ENCODE measurements at regions not wholly inside any gene's neighbourhood (a gene's known extent, or its start where the extent isn't known, plus 50 kb on each side); places are given as distances from the start of the nearest gene placed in this dataset.

DNA sequence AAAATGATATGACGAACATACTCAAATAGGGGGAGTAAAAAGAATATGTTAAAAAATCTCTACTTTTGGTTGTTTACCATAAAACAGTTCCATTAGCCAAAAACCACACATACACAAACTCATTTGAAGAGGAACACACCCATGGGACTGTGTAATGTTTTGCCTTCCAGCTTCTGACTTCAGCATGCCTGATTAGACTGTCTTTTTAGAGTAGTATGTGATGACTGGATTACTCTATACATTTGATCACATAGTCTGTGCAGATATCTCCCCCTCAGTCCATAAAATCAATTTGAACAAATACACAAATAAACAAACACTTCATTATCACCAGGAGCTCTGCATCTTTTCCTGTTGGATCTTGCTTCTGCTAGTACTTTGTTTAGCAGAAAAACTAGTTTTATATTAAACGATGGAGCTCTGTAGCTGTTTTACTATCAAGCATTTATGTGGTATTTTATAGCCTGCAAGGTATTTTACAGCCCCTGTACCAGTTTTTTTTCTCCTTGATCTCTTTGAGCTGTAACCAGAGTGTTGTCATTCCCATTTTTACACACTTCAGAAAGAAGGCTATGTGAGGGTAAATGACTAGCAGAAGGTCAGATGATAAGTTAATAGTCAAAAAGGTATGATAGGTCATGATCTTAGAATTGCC is 866.5 kb upstream of the MAP3K7 start:
- TF ChIP-seq CTCF (optimal IDR thresholded peaks at IDR 0.05 in 1 of 3, IDR thresholded peaks at IDR 0.05 in 1 of 3, conservative IDR thresholded peaks at IDR 0.05 in 1 of 3; ENCODE audit: extremely low read depth in 1 of 3, insufficient read depth in 2 of 3, low read length in 3 of 3) (no peak), EZH2 (IDR thresholded peaks at IDR 0.05; ENCODE audit: low read length) (no peak)
- no peak overlapping the region for H2AFZ ChIP-seq (ENCODE audit: control insufficient read depth, low read length)

DNA sequence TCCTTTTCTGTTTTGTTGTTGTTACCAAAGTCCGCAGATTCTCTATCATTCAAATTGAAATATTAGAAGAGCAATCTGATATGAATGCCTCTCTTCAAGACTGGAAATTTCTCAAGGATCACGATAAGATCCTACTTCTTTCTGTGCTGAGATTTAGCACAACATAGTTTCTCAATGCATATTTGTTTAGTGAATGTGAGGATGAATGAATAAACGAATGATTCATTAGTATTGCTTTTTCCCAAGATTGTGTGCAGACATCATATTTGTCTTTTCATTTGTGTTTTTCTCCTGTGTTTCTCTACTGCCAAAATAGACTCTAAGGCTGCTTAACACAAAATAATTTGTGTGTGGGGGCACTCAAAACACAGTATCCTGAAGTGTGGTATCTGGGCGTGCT is 862.7 kb upstream of the MAP3K7 start:
- H3K9me3 ChIP-seq (ENCODE audit: control insufficient read depth, low read depth, low read length) = no peaks in the 10 kb centered on the region
- no peak overlapping the region for H3K9ac ChIP-seq (ENCODE audit: control insufficient read depth, extremely low read depth, insufficient read depth, low read length)
- no peaks in the 10 kb centered on the region for H4K20me1 ChIP-seq (ENCODE audit: control insufficient read depth, extremely low read depth, insufficient read depth, low read length)
- no peaks in the 10 kb centered on the region for H3K27me3 ChIP-seq (ENCODE audit: control insufficient read depth, extremely low read depth, insufficient read depth, low read length)
- dilution Hi-C loops (cut with MboI; ENCODE audit: extremely low pct_ligation_motif_present, low sequenced_read_pairs) = no loop called here
- H3K4me3 ChIP-seq (ENCODE audit: control insufficient read depth in 2 of 3, extremely low read depth in 1 of 3, insufficient read depth in 2 of 3, low read depth in 1 of 3, low read length in 3 of 3) = no peak overlapping the region
- no peaks in the 10 kb centered on the region for H3K9me1 ChIP-seq (ENCODE audit: control insufficient read depth, extremely low read depth, insufficient read depth, low read length)
- H3K36me3 ChIP-seq (ENCODE audit: control insufficient read depth in 2 of 2, extremely low read depth in 1 of 2, insufficient read depth in 2 of 2, low read length in 2 of 2) = no peaks in the 10 kb centered on the region
- DNase-seq (ENCODE audit: low read depth, low spot score) (no peak), FAIRE-seq (no peak)
- H3K4me1 ChIP-seq (ENCODE audit: control insufficient read depth, extremely low read depth, insufficient read depth, low read length) = no peaks in the 10 kb centered on the region
- H3K79me2 ChIP-seq (ENCODE audit: control insufficient read depth, insufficient read depth, low read length) = no peaks in the 10 kb centered on the region
- H3K27ac ChIP-seq (ENCODE audit: control insufficient read depth, insufficient read depth, low read length) = no peak overlapping the region
- no peak overlapping the region for H3K4me2 ChIP-seq (ENCODE audit: control insufficient read depth, extremely low read depth, insufficient read depth, low read depth, low read length)
- no peak for TF ChIP-seq CTCF (optimal IDR thresholded peaks at IDR 0.05 in 1 of 3, IDR thresholded peaks at IDR 0.05 in 1 of 3, conservative IDR thresholded peaks at IDR 0.05 in 1 of 3; ENCODE audit: extremely low read depth in 1 of 3, insufficient read depth in 2 of 3, low read length in 3 of 3)
- no peak for TF ChIP-seq EZH2 (IDR thresholded peaks at IDR 0.05; ENCODE audit: low read length)
- no peak overlapping the region for H2AFZ ChIP-seq (ENCODE audit: control insufficient read depth, low read length)

More for the DNA sequence above, 866.5 kb upstream of the MAP3K7 start:
- Histone ChIP-seq H3K4me3 (ENCODE audit: control insufficient read depth in 2 of 3, extremely low read depth in 1 of 3, insufficient read depth in 2 of 3, low read depth in 1 of 3, low read length in 3 of 3) (no peak overlapping the region), H3K4me1 (ENCODE audit: control insufficient read depth, extremely low read depth, insufficient read depth, low read length) (no peaks in the 10 kb centered on the region), H3K27ac (ENCODE audit: control insufficient read depth, insufficient read depth, low read length) (no peak overlapping the region), H3K36me3 (ENCODE audit: control insufficient read depth in 2 of 2, extremely low read depth in 1 of 2, insufficient read depth in 2 of 2, low read length in 2 of 2) (no peaks in the 10 kb centered on the region), H3K9me1 (ENCODE audit: control insufficient read depth, extremely low read depth, insufficient read depth, low read length) (no peaks in the 10 kb centered on the region), H3K4me2 (ENCODE audit: control insufficient read depth, extremely low read depth, insufficient read depth, low read depth, low read length) (no peak overlapping the region), H4K20me1 (ENCODE audit: control insufficient read depth, extremely low read depth, insufficient read depth, low read length) (no peaks in the 10 kb centered on the region), H3K9ac (ENCODE audit: control insufficient read depth, extremely low read depth, insufficient read depth, low read length) (no peak overlapping the region), H3K27me3 (ENCODE audit: control insufficient read depth, extremely low read depth, insufficient read depth, low read length) (no peaks in the 10 kb centered on the region), H3K9me3 (ENCODE audit: control insufficient read depth, low read depth, low read length) (no peaks in the 10 kb centered on the region), H3K79me2 (ENCODE audit: control insufficient read depth, insufficient read depth, low read length) (no peaks in the 10 kb centered on the region)
- dilution Hi-C loops (cut with MboI; ENCODE audit: extremely low pct_ligation_motif_present, low sequenced_read_pairs) = no loop called here
- no peak for FAIRE-seq
- no peak for DNase-seq (ENCODE audit: low read depth, low spot score)

All from keratinocyte (primary cell).